A673 (cell line): ENCODE measurements at regions not wholly inside any gene's neighbourhood (a gene's known extent, or its start where the extent isn't known, plus 50 kb on each side); places are given as distances from the start of the nearest gene placed in this dataset.
A peak's percentile ranks its signal among the peaks of the same experiment; 100 is the strongest.

Source experiments
- BruUV-seq: library from RNA; stranded (reverse); fragments of 400-500 nt; replicated peaks from 2 replicates; lab custom pipeline; 2021; lab: Mats Ljungman, UMichigan
- CTCF ChIA-PET: fragments of 300-600 bp; sonication (Branson Sonifier 250); formaldehyde crosslinking; loops from one replicate; lab custom pipeline; 2022; ENCODE audit warnings: antibody characterized with exemption; lab: Charles Lee
- POLR2A ChIA-PET: fragments of 300-600 bp; sonication (Branson Sonifier 250); formaldehyde crosslinking; loops from one replicate; lab custom pipeline; 2022; ENCODE audit warnings: antibody characterized with exemption; ENCODE audit not compliant: low non-redundant PET; lab: Charles Lee
- DNase-seq: peaks from one replicate; pipeline ENCODE4 v3.0.0-alpha.2; 2015; ENCODE audit warnings: low spot score
- H3K27ac ChIP-seq: fragments of 200-600 bp; sonication (generic); 2 replicates; pipeline ENCODE4 v1.5.1; 2016; ENCODE audit warnings: mixed run types, low read depth, mild to moderate bottlenecking, mixed read lengths, antibody characterized with exemption, low read length; ENCODE audit not compliant: poor library complexity, severe bottlenecking
- H3K27me3 ChIP-seq: fragments of 200-600 bp; sonication (generic); replicated peaks from 2 replicates; pipeline ENCODE4 v1.6.1; 2017; ENCODE audit warnings: mixed run types, low read depth, mild to moderate bottlenecking, mixed read lengths, antibody characterized with exemption, low read length; ENCODE audit not compliant: insufficient read depth, poor library complexity
- H3K36me3 ChIP-seq: fragments of 200-600 bp; sonication (generic); 2 replicates; pipeline ENCODE4 v1.6.1; 2016; ENCODE audit warnings: mixed run types, mild to moderate bottlenecking, mixed read lengths, antibody characterized with exemption, low read length; ENCODE audit not compliant: insufficient read depth, poor library complexity, severe bottlenecking
- H3K4me1 ChIP-seq: fragments of 200-600 bp; sonication (generic); 2 replicates; pipeline ENCODE4 v1.6.1; 2017; ENCODE audit warnings: mixed run types, mild to moderate bottlenecking, mixed read lengths, antibody characterized with exemption, low read length; ENCODE audit not compliant: insufficient read depth, poor library complexity, severe bottlenecking
- H3K4me3 ChIP-seq: fragments of 200-600 bp; sonication (generic); 2 replicates; pipeline ENCODE4 v1.5.1; 2016; ENCODE audit warnings: low read depth, mixed run types, mild to moderate bottlenecking, mixed read lengths, low read length; ENCODE audit not compliant: poor library complexity, severe bottlenecking
- H3K9me3 ChIP-seq: fragments of 200-600 bp; sonication (generic); 2 replicates; pipeline ENCODE4 v1.6.1; 2016; ENCODE audit warnings: mixed run types, low read depth, mild to moderate bottlenecking, mixed read lengths, antibody characterized with exemption, low read length; ENCODE audit not compliant: poor library complexity, severe bottlenecking
- CTCF ChIP-seq: fragments of 300-800, 200-600 bp; sonication (generic); conservative IDR thresholded peaks from 2 replicates; pipeline ENCODE4 v1.5.1; 2017; ENCODE audit warnings: low read depth, mild to moderate bottlenecking, antibody characterized with exemption, low read length, moderate library complexity, mixed read lengths
- EZH2 ChIP-seq: fragments of 200-600 bp; sonication (generic); IDR thresholded peaks from 2 replicates; pipeline ENCODE4 v1.6.1; 2017; ENCODE audit warnings: borderline replicate concordance, low read depth, mild to moderate bottlenecking, mixed read lengths, antibody characterized with exemption, low read length; ENCODE audit not compliant: poor library complexity, severe bottlenecking
- intact Hi-C: fragments of 100-400 bp; cut with micrococcal nuclease; formaldehyde crosslinking; loops from one replicate; pipeline ENCODE4 v1.10.0; 2022; ENCODE audit not compliant: unreplicated experiment

GRCh38 chr15:36252146-36252711, 327.2 kb upstream of the CDIN1 start:
- Histone ChIP-seq H3K9me3 (no peaks in the 10 kb centered on the region), H3K4me3 (no peak overlapping the region), H3K4me1 (no peaks in the 10 kb centered on the region), H3K27me3 (peaks cover 8% of the 10 kb centered on the region), H3K27ac (no peak overlapping the region), H3K36me3 (no peaks in the 10 kb centered on the region)
- CTCF ChIA-PET: no interaction called here
- peak; percentile 4 for DNase-seq
- BruUV-seq: no TSS peak
- no peak for TF ChIP-seq EZH2
- TF ChIP-seq CTCF: no peak
- POLR2A ChIA-PET: no interaction called here
- intact Hi-C loops: no loop called here

GRCh38 chr15:36254426-36254825, 325.0 kb upstream of the CDIN1 start:
- CTCF ChIA-PET: no interaction called here
- DNase-seq: peak; percentile 77
- intact Hi-C loops: no loop called here
- POLR2A ChIA-PET: no interaction called here
- Histone ChIP-seq H3K4me3 (no peak overlapping the region), H3K9me3 (no peaks in the 10 kb centered on the region), H3K4me1 (no peaks in the 10 kb centered on the region), H3K27me3 (no peaks in the 10 kb centered on the region), H3K27ac (no peak overlapping the region), H3K36me3 (no peaks in the 10 kb centered on the region)
- TF ChIP-seq CTCF (no peak), EZH2 (no peak)
- BruUV-seq: no TSS peak

- TF ChIP-seq EZH2 (no peak), CTCF (no peak)
- intact Hi-C loops: no loop called here
- DNase-seq: no peak
- Histone ChIP-seq H3K4me1 (no peaks in the 10 kb centered on the region), H3K9me3 (no peaks in the 10 kb centered on the region), H3K27me3 (peaks cover 7% of the 10 kb centered on the region), H3K36me3 (no peaks in the 10 kb centered on the region), H3K4me3 (no peak overlapping the region), H3K27ac (no peak overlapping the region)
- ChIA-PET POLR2A (no interaction called here), CTCF (no interaction called here)
- no TSS peak for BruUV-seq
Observed at GRCh38 chr15:36256404-36256807, 323.0 kb upstream of the CDIN1 start.
